ENCODE measurements at regions not wholly inside any gene's neighbourhood (a gene's known extent, or its start where the extent isn't known, plus 50 kb on each side); places are given as distances from the start of the nearest gene placed in this dataset.

GRCh38 chr2:181836583-181836982 is 54.9 kb upstream of the ITPRID2 start:
- DNase-seq (ENCODE audit: low spot score): no peak

GRCh38 chr2:181837563-181837962 is 54.0 kb upstream of the ITPRID2 start:
- DNase-seq (ENCODE audit: low spot score): no peak

- no peak for DNase-seq (ENCODE audit: low spot score)
Observed at GRCh38 chr2:181839811-181840210, 51.7 kb upstream of the ITPRID2 start.

GRCh38 chr2:181841079-181841478 is 50.5 kb upstream of the ITPRID2 start:
- DNase-seq (ENCODE audit: low spot score): no peak
